Spleen (tissue), 11 donors: ENCODE measurements at regions not wholly inside any gene's neighbourhood (a gene's known extent, or its start where the extent isn't known, plus 50 kb on each side); places are given as distances from the start of the nearest gene placed in this dataset.

Experiments
- DNase-seq: peaks from one replicate; pipeline ENCODE4 v3.0.0-alpha.2; 2020
- H3K27ac ChIP-seq, 8 donors: fragments of 200-600 bp; sonication (generic) in 7 of 8; 1 replicate in 4 of 8; 2 replicates in 4 of 8; pipeline versions ENCODE4 v1.5.0 to v1.8.0; 2016 to 2021; ENCODE audit warnings: inconsistent platforms in 4 of 8, mild to moderate bottlenecking in 4 of 8, moderate library complexity in 1 of 8
- H3K27me3 ChIP-seq, 7 donors: fragments of 200-600 bp; sonication (generic) in 6 of 7; replicated peaks in 1 of 7; 1 replicate in 4 of 7; 2 replicates in 3 of 7; pipeline versions ENCODE4 v1.5.0 to v1.8.0; 2016 to 2021; ENCODE audit warnings: inconsistent platforms in 3 of 7, mild to moderate bottlenecking in 1 of 7
- H3K36me3 ChIP-seq, 6 donors: fragments of 200-600 bp; sonication (generic) in 5 of 6; 1 replicate in 4 of 6; 2 replicates in 2 of 6; pipeline versions ENCODE4 v1.5.0 to v1.8.0; 2016 to 2021; ENCODE audit warnings: inconsistent platforms in 2 of 6
- H3K4me1 ChIP-seq, 6 donors: fragments of 200-600 bp; sonication (generic) in 5 of 6; 1 replicate in 3 of 6; 2 replicates in 3 of 6; pipeline versions ENCODE4 v1.5.0 to v1.8.0; 2016 to 2021; ENCODE audit warnings: inconsistent platforms in 3 of 6
- H3K4me3 ChIP-seq, 8 donors: fragments of 200-600 bp; sonication (generic) in 7 of 8; 1 replicate in 4 of 8; 2 replicates in 4 of 8; pipeline versions ENCODE4 v1.5.0 to v1.8.0; 2016 to 2021; ENCODE audit warnings: inconsistent platforms in 4 of 8, mild to moderate bottlenecking in 4 of 8, moderate library complexity in 2 of 8
- H3K9me3 ChIP-seq, 8 donors: fragments of 200-600 bp; sonication (generic) in 7 of 8; 1 replicate in 4 of 8; 2 replicates in 4 of 8; pipeline versions ENCODE4 v1.5.0 to v1.8.0; 2016 to 2021; ENCODE audit warnings: inconsistent platforms in 4 of 8
- POLR2A ChIP-seq, 3 donors: fragments of 450-650 bp; IDR thresholded peaks; one replicate each; pipeline ENCODE4 v1.5.1; 2017; ENCODE audit warnings: antibody characterized with exemption in 3 of 3, mild to moderate bottlenecking in 1 of 3
- POLR2AphosphoS5 ChIP-seq, 3 donors: sonication (generic); formaldehyde crosslinking; IDR thresholded peaks; one replicate each; pipeline ENCODE4 v1.5.1; 2017; ENCODE audit warnings: antibody characterized with exemption in 3 of 3
- WGBS, 5 donors: extraction: QIAGEN DNeasy Blood & Tissue Kit in 3 of 5; methylation state at CpG; one replicate each; pipeline versions ENCODE4 v1.1.5 to v1.1.7; 2013 to 2018; 5-methylcytosine and 5-hydroxymethylcytosine counted together
- intact Hi-C: fragments of 100-400 bp; cut with DNase I; formaldehyde crosslinking; loops from one replicate; pipeline ENCODE4 v1.15.0; 2023; ENCODE audit warnings: low total_unique reads
- TF ChIP-seq, protein P1 (sequence below), 11 experiments: fragments of 200-600 bp in 7 of 11; fragments of 450-650 bp in 4 of 11; sonication (generic) in 4 of 11; IDR thresholded peaks in 8 of 11; conservative IDR thresholded peaks in 3 of 11; 1 replicate in 7 of 11; 2 replicates in 4 of 11; pipeline versions ENCODE4 v1.4.0 to v1.8.0; 2016 to 2021; ENCODE audit warnings: antibody characterized with exemption in 11 of 11, inconsistent platforms in 4 of 11, mild to moderate bottlenecking in 1 of 11
- donor health status: healthy with polysubstance abuse.
- donor health status: DM: no; HTN: no; CAD: no; lungs with moderate emphysema.
- donor health status: DM: no; HTN: no; CAD: no.
- donor health status: Bipolar disorder and iron deficiency.
- donor health status: healthy.
- donor health status: DM: no; HTN: no; CAD: no.
- donor health status: DM: yes; HTN: yes; CAD: no.

DNA sequence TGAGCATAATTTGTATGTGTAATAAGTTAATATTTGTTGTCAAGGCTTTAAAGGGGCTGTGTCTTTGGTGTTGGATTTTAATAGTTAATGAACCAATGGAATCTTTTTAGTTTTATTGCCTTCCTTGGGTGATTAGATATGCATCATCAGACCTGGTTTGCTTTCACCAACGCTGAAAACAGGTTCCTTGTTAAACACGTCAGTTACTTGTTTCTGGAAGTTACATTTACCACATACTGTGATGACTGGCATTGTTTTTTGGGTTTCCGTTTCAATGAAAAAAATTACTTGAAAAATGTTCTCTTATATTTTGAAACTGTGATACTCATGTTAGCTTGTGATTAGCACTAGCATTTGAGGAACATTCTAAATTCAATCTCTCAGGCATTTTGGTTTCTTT lies 58.6 kb upstream of the RNF144B start:
- 21 to 45% (median 26%) methylated on average over 3 of the region's 3 CpGs for WGBS, 5 donors
- intact Hi-C loops = no loop called here
- Histone ChIP-seq H3K9me3 (peaks cover 0 to 5% (median 0%) of the 10 kb centered on the region in 8 donors), H3K4me3 (peak overlapping the region in 1 of 8 donors; percentile 16), H3K4me1 (peaks cover 0 to 47% (median 18%) of the 10 kb centered on the region in 6 donors), H3K36me3 (no peaks in the 10 kb centered on the region), H3K27me3 (no peaks in the 10 kb centered on the region), H3K27ac (peak overlapping the region in 7 of 8 donors; percentile 36 to 92 (median 89))
- peak in 1 of 3 donors; percentile 40 for TF ChIP-seq POLR2AphosphoS5 (IDR thresholded peaks at IDR 0.05)
- TF ChIP-seq, protein P1, sequence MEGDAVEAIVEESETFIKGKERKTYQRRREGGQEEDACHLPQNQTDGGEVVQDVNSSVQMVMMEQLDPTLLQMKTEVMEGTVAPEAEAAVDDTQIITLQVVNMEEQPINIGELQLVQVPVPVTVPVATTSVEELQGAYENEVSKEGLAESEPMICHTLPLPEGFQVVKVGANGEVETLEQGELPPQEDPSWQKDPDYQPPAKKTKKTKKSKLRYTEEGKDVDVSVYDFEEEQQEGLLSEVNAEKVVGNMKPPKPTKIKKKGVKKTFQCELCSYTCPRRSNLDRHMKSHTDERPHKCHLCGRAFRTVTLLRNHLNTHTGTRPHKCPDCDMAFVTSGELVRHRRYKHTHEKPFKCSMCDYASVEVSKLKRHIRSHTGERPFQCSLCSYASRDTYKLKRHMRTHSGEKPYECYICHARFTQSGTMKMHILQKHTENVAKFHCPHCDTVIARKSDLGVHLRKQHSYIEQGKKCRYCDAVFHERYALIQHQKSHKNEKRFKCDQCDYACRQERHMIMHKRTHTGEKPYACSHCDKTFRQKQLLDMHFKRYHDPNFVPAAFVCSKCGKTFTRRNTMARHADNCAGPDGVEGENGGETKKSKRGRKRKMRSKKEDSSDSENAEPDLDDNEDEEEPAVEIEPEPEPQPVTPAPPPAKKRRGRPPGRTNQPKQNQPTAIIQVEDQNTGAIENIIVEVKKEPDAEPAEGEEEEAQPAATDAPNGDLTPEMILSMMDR (IDR thresholded peaks at IDR 0.05 in 8 of 11, conservative IDR thresholded peaks at IDR 0.05 in 3 of 11) = no peak
- DNase-seq = no peak

DNA sequence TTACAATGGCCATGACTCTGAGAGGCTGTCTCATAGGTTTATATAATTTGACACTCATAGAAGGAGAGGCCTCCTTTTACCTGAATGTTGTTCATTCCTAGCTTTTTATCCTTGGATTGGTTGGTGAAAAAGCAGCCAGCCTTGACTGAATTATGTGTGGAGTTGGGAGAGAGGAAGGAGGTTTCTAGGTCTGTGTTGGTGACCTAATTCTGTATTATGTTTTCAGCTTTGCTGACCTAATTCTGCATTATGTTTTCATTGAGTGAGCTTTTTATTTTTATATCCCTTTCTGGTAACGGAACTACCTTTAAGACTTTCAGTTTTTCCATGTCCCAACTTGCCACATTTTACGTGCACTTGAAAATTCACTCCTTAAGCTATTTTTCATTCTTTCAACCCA lies 59.1 kb upstream of the RNF144B start:
- 50 to 60% (median 57%) methylated on average over 2 of the region's 2 CpGs for WGBS, 5 donors
- intact Hi-C loops = no loop called here
- peaks cover 0 to under 1% (median 0%) of the 10 kb centered on the region in 8 donors for H3K9me3 ChIP-seq
- H3K36me3 ChIP-seq = no peaks in the 10 kb centered on the region
- H3K27me3 ChIP-seq = no peaks in the 10 kb centered on the region
- TF ChIP-seq, protein P1 (IDR thresholded peaks at IDR 0.05 in 8 of 11, conservative IDR thresholded peaks at IDR 0.05 in 3 of 11) = no peak
- TF ChIP-seq POLR2AphosphoS5 (IDR thresholded peaks at IDR 0.05) (no peak), POLR2A (IDR thresholded peaks at IDR 0.05) (no peak)
- DNase-seq = no peak
- peak overlapping the region in 7 of 8 donors; percentile 36 to 92 (median 89) for H3K27ac ChIP-seq
- peaks cover 0 to 47% (median 18%) of the 10 kb centered on the region in 6 donors for H3K4me1 ChIP-seq
- H3K4me3 ChIP-seq = peak overlapping the region in 1 of 8 donors; percentile 16

DNA sequence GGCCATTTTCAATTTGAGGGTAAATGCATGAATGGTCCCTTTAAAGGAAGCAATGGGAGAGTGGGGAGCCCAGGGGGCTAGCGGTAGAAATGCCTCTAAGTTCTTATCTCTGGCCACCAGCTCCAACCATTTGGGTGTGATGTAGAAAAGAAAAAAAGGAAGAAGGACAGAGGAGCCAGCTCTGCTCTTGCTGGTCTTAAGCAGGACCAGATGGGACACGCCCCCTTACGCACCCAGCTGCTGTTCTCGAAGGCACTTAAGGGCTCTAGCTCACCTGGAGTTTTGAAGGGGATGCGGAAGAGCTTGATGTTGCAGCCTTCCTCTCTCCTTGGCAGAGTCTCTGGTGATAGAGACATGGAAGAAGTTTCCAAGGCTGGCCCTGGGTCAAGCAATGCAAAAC lies 59.5 kb upstream of the RNF144B start:
- peaks cover 0 to 47% (median 18%) of the 10 kb centered on the region in 6 donors for H3K4me1 ChIP-seq
- 39 to 68% (median 55%) methylated on average over 5 of the region's 5 CpGs for WGBS, 5 donors
- DNase-seq = peak; percentile 93
- H3K27me3 ChIP-seq = no peaks in the 10 kb centered on the region
- no peaks in the 10 kb centered on the region for H3K36me3 ChIP-seq
- TF ChIP-seq POLR2A (IDR thresholded peaks at IDR 0.05) (no peak), POLR2AphosphoS5 (IDR thresholded peaks at IDR 0.05) (peak in 1 of 3 donors; percentile 79)
- peak overlapping the region in 7 of 8 donors; percentile 36 to 92 (median 89) for H3K27ac ChIP-seq
- H3K4me3 ChIP-seq = peak overlapping the region in 1 of 8 donors; percentile 16
- H3K9me3 ChIP-seq = no peaks in the 10 kb centered on the region
- intact Hi-C loops = no loop called here

DNA sequence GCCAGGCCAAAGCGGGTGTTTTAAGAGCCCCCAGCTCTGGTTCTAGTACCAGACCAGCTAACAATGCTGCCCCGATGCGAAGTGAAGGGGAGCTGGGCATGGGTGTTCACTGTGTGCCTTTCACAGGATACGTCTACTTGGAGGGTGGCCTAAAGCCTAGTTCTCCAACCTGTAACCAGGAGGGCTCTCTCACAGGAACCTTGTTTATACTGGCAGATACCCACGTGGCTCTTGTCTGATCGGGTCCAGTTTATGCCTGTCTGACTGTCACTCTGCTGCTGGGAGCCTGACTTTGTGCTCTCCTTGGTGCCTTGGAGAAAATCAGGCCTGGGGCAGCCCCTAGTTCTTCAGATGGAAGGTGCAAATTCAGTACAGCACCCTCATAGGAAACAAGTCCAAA lies 60.2 kb upstream of the RNF144B start:
- H3K9me3 ChIP-seq = no peaks in the 10 kb centered on the region
- H3K27ac ChIP-seq = peak overlapping the region in 3 of 8 donors; percentile 90 to 92 (median 91)
- intact Hi-C loops = no loop called here
- no peak for TF ChIP-seq POLR2AphosphoS5 (IDR thresholded peaks at IDR 0.05)
- TF ChIP-seq POLR2A (IDR thresholded peaks at IDR 0.05) = no peak
- TF ChIP-seq, protein P1 (IDR thresholded peaks at IDR 0.05 in 8 of 11, conservative IDR thresholded peaks at IDR 0.05 in 3 of 11) = no peak
- H3K27me3 ChIP-seq = no peaks in the 10 kb centered on the region
- no peak overlapping the region for H3K4me3 ChIP-seq
- no peaks in the 10 kb centered on the region for H3K36me3 ChIP-seq
- DNase-seq = no peak
- WGBS, 5 donors = 54 to 79% (median 74%) methylated on average over 3 to 6 of the region's 6 CpGs
- H3K4me1 ChIP-seq = peaks cover 0 to 47% (median 18%) of the 10 kb centered on the region in 6 donors
